ENCODE measurements at regions not wholly inside any gene's neighbourhood (a gene's known extent, or its start where the extent isn't known, plus 50 kb on each side); places are given as distances from the start of the nearest gene placed in this dataset.

DNA sequence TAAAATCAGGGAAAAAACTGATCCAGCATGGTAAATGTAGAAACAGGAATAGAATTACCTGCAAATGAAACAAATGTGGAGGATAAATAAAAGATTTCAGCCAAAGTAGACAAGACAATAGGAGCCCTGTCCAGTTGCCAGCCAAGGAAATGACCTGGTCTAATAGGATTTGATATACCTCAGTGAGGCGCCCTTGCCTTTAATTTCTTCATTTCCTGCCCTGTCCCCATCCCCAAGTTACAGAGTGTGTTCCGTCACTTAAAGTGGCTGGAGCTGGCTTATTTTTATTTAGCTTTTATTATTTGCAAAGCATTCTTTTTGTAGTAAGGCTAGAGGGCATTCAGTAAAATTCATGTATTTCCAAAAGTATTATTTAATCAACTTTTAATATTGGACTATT, 1022.0 kb downstream of the EFNB2 start:
- Histone ChIP-seq H3K36me3 (no peaks in the 10 kb centered on the region), H3K4me3 (no peak overlapping the region), H3K9me3 (no peaks in the 10 kb centered on the region), H3K27me3 (no peaks in the 10 kb centered on the region), H3K27ac (no peak overlapping the region), H3K4me1 (no peaks in the 10 kb centered on the region)
- DNase-seq (ENCODE audit: extremely low spot score in 2 of 2), result no peak
- no peak for TF ChIP-seq POLR2AphosphoS5 (IDR thresholded peaks at IDR 0.05; ENCODE audit: insufficient read depth in 1 of 2, low read depth in 1 of 2)
- no peak for TF ChIP-seq POLR2A (IDR thresholded peaks at IDR 0.05)
- TF ChIP-seq, protein P1, sequence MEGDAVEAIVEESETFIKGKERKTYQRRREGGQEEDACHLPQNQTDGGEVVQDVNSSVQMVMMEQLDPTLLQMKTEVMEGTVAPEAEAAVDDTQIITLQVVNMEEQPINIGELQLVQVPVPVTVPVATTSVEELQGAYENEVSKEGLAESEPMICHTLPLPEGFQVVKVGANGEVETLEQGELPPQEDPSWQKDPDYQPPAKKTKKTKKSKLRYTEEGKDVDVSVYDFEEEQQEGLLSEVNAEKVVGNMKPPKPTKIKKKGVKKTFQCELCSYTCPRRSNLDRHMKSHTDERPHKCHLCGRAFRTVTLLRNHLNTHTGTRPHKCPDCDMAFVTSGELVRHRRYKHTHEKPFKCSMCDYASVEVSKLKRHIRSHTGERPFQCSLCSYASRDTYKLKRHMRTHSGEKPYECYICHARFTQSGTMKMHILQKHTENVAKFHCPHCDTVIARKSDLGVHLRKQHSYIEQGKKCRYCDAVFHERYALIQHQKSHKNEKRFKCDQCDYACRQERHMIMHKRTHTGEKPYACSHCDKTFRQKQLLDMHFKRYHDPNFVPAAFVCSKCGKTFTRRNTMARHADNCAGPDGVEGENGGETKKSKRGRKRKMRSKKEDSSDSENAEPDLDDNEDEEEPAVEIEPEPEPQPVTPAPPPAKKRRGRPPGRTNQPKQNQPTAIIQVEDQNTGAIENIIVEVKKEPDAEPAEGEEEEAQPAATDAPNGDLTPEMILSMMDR (IDR thresholded peaks at IDR 0.05), result no peak
- intact Hi-C loops (cut with DNase I), result no loop called here

DNA sequence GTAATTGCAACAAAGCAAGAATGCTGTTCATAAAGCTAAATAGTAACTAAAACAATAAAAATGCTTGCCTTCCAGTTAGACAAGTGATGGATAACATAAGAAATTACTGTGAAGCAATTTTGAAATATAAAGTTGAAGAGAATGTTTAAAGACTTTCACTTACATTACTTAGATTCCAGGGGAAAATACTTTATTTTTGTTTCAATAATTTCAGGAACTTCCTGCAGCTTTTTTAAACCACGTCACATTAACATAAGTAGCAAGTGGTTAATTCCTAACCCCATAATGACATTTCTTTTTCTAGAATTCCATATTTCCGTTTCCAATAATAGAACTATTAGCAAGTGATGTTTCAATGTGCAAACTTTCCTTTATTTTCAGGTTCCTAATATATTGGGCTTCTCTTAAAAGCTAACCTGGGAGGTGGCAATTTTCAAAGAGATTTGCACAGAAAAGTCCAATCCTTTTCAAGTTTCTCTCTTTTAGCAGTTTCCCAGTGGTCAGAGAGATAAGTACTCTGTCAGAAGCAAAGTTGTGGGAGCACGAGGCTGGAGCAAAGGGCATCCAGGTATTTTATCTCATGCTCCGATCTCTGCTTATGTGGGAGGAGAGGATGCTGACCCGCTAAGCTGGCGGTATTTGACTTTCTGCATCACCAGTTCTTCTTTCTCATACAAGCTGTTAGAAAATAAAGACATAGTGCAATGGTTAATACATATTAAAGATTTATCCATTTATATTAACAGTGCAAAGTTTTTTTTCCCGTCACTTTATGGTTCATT, 1025.3 kb downstream of the EFNB2 start:
- TF ChIP-seq POLR2AphosphoS5 (IDR thresholded peaks at IDR 0.05; ENCODE audit: insufficient read depth in 1 of 2, low read depth in 1 of 2) (no peak), POLR2A (IDR thresholded peaks at IDR 0.05) (no peak)
- TF ChIP-seq, protein P1 (IDR thresholded peaks at IDR 0.05), result no peak
- intact Hi-C loops (cut with DNase I), result no loop called here
- Histone ChIP-seq H3K27me3 (no peaks in the 10 kb centered on the region), H3K4me3 (no peak overlapping the region), H3K4me1 (no peaks in the 10 kb centered on the region), H3K36me3 (no peaks in the 10 kb centered on the region), H3K27ac (no peak overlapping the region), H3K9me3 (no peaks in the 10 kb centered on the region)
- DNase-seq (ENCODE audit: extremely low spot score in 2 of 2), result no peak

DNA sequence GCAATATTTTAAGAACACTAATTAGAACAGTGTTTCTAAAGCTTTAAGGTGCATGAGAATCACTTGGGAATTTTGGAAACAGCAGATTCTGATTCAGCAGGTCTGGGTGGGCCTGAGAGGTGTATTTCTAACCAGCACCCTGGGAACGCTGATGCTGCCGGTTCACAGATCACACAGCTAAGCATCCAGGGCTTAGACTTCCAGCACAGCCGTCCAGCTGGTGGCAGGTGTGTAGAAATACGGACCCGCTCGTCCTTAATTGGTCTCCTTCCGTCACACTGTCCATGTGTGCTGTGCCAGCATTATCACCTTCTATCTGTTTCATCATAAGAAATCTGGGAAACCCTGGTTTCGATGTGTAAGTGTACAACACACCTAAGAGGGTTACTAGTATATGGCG, 1029.0 kb downstream of the EFNB2 start:
- TF ChIP-seq POLR2AphosphoS5 (IDR thresholded peaks at IDR 0.05; ENCODE audit: insufficient read depth in 1 of 2, low read depth in 1 of 2) (no peak), POLR2A (IDR thresholded peaks at IDR 0.05) (no peak)
- TF ChIP-seq, protein P1 (IDR thresholded peaks at IDR 0.05), result no peak
- no peak for DNase-seq (ENCODE audit: extremely low spot score in 2 of 2)
- Histone ChIP-seq H3K4me3 (no peak overlapping the region), H3K36me3 (no peaks in the 10 kb centered on the region), H3K4me1 (no peaks in the 10 kb centered on the region), H3K27ac (no peak overlapping the region), H3K9me3 (no peaks in the 10 kb centered on the region), H3K27me3 (no peaks in the 10 kb centered on the region)
- intact Hi-C loops (cut with DNase I), result no loop called here

DNA sequence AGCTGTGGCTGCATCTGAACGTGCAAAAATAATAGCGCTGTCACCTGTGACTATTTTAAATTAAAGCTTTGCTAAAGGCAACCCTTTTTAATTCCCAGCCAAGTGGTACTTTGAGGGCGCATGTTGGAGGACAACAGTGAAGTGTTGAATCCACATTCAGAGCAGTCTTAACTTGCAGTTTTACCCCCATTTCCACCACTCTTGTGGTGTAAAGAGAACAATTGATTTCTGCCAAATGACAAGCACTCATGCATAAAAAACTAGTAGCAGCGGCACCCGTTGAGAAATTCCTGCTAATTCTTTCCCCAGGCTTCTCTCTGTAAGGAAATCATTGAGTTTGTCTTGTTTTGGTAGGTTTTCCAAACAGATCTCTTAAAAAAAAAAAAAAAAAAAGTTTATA, 1033.3 kb downstream of the EFNB2 start:
- Histone ChIP-seq H3K27me3 (no peaks in the 10 kb centered on the region), H3K4me1 (no peaks in the 10 kb centered on the region), H3K4me3 (no peak overlapping the region), H3K9me3 (no peaks in the 10 kb centered on the region), H3K36me3 (no peaks in the 10 kb centered on the region), H3K27ac (no peak overlapping the region)
- intact Hi-C loops (cut with DNase I), result no loop called here
- DNase-seq (ENCODE audit: extremely low spot score in 2 of 2), result no peak
- no peak for TF ChIP-seq POLR2A (IDR thresholded peaks at IDR 0.05)

DNA sequence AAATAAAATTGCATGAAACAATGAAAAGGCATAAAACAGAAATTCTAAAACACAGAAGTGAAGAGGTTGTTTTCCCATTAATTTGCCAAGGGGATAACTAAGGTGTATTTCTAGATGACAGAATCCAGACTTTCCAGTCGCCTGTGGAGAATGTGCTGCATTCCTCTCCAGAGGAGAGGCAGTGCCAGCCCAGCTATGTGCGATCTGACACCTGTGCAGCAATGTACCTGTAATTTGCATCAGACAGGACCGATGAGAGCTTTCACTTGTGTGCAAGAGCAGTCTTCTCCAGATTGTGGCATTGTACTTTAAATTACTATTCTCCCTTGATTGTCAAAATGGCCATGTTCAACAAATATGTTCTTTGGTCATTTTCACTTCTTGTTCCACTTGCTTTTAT, 1037.9 kb downstream of the EFNB2 start:
- H3K9me3 ChIP-seq, result no peaks in the 10 kb centered on the region
- intact Hi-C loops (cut with DNase I), result no loop called here
- TF ChIP-seq, protein P1 (IDR thresholded peaks at IDR 0.05), result no peak
- TF ChIP-seq POLR2AphosphoS5 (IDR thresholded peaks at IDR 0.05; ENCODE audit: insufficient read depth in 1 of 2, low read depth in 1 of 2), result no peak
- no peak overlapping the region for H3K27ac ChIP-seq
- no peaks in the 10 kb centered on the region for H3K27me3 ChIP-seq
- H3K4me1 ChIP-seq, result no peaks in the 10 kb centered on the region
- no peak for DNase-seq (ENCODE audit: extremely low spot score in 2 of 2)
- H3K36me3 ChIP-seq, result no peaks in the 10 kb centered on the region
- no peak overlapping the region for H3K4me3 ChIP-seq

Data from vagina (tissue), 2 donors.